ENCODE measurements at regions not wholly inside any gene's neighbourhood (a gene's known extent, or its start where the extent isn't known, plus 50 kb on each side); places are given as distances from the start of the nearest gene placed in this dataset.

DNA sequence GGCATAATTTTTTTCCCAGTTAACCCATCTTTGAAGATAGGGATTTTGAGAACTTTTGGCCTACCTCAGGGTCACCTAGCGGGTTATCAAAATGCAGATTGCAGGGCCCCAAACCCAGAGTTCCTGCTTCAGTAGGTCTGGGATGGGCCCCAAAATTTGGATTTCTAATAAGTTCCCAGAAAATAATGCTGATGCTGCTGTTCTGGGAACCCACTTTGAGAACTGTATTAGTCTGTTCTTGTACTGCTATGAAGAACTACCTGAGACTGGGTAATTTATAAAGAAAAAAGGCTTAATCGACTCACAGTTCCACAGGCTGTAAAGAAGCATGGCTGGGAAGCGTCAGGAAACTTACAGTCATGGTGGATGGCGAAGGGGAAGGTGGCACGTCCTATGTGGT lies 182.2 kb upstream of the DMRT1 start:
- no peak overlapping the region for H3K9ac ChIP-seq (ENCODE audit: low read depth in 1 of 2, low read length in 2 of 2)
- H3K4me1 ChIP-seq (ENCODE audit: control insufficient read depth in 4 of 4, insufficient read depth in 4 of 4, low read length in 3 of 4) = peaks cover 0 to 9% (median 2%) of the 10 kb centered on the region in 4 donors
- no peaks in the 10 kb centered on the region for H3K27me3 ChIP-seq (ENCODE audit: control insufficient read depth in 4 of 4, insufficient read depth in 4 of 4, low read length in 3 of 4)
- H3K9me3 ChIP-seq (ENCODE audit: control insufficient read depth in 4 of 4, low read length in 3 of 4) = no peaks in the 10 kb centered on the region
- no peak overlapping the region for H3K4me3 ChIP-seq (ENCODE audit: low read depth in 1 of 3, low read length in 3 of 3)
- no peak for TF ChIP-seq HNF4G (IDR thresholded peaks at IDR 0.05)
- TF ChIP-seq RXRA (IDR thresholded peaks at IDR 0.05) = no peak
- TF ChIP-seq HNF4A (conservative IDR thresholded peaks at IDR 0.05) = no peak
- TF ChIP-seq, protein P1, sequence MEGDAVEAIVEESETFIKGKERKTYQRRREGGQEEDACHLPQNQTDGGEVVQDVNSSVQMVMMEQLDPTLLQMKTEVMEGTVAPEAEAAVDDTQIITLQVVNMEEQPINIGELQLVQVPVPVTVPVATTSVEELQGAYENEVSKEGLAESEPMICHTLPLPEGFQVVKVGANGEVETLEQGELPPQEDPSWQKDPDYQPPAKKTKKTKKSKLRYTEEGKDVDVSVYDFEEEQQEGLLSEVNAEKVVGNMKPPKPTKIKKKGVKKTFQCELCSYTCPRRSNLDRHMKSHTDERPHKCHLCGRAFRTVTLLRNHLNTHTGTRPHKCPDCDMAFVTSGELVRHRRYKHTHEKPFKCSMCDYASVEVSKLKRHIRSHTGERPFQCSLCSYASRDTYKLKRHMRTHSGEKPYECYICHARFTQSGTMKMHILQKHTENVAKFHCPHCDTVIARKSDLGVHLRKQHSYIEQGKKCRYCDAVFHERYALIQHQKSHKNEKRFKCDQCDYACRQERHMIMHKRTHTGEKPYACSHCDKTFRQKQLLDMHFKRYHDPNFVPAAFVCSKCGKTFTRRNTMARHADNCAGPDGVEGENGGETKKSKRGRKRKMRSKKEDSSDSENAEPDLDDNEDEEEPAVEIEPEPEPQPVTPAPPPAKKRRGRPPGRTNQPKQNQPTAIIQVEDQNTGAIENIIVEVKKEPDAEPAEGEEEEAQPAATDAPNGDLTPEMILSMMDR (IDR thresholded peaks at IDR 0.05; ENCODE audit: low read depth, low read length, missing input control) = no peak
- no peak for TF ChIP-seq SP1 (IDR thresholded peaks at IDR 0.05)
- TF ChIP-seq GABPA (IDR thresholded peaks at IDR 0.05 in 1 of 2, conservative IDR thresholded peaks at IDR 0.05 in 1 of 2) = no peak
- no peak for TF ChIP-seq RAD21 (IDR thresholded peaks at IDR 0.05)
- TF ChIP-seq TAF1 (conservative IDR thresholded peaks at IDR 0.05) = no peak
- no peak for TF ChIP-seq NR2F2 (IDR thresholded peaks at IDR 0.05)
- no peak for TF ChIP-seq JUND (IDR thresholded peaks at IDR 0.05)
- TF ChIP-seq FOXA1 (IDR thresholded peaks at IDR 0.05) = no peak
- TF ChIP-seq, protein P2, sequence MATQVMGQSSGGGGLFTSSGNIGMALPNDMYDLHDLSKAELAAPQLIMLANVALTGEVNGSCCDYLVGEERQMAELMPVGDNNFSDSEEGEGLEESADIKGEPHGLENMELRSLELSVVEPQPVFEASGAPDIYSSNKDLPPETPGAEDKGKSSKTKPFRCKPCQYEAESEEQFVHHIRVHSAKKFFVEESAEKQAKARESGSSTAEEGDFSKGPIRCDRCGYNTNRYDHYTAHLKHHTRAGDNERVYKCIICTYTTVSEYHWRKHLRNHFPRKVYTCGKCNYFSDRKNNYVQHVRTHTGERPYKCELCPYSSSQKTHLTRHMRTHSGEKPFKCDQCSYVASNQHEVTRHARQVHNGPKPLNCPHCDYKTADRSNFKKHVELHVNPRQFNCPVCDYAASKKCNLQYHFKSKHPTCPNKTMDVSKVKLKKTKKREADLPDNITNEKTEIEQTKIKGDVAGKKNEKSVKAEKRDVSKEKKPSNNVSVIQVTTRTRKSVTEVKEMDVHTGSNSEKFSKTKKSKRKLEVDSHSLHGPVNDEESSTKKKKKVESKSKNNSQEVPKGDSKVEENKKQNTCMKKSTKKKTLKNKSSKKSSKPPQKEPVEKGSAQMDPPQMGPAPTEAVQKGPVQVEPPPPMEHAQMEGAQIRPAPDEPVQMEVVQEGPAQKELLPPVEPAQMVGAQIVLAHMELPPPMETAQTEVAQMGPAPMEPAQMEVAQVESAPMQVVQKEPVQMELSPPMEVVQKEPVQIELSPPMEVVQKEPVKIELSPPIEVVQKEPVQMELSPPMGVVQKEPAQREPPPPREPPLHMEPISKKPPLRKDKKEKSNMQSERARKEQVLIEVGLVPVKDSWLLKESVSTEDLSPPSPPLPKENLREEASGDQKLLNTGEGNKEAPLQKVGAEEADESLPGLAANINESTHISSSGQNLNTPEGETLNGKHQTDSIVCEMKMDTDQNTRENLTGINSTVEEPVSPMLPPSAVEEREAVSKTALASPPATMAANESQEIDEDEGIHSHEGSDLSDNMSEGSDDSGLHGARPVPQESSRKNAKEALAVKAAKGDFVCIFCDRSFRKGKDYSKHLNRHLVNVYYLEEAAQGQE (IDR thresholded peaks at IDR 0.05) = no peak
- TF ChIP-seq, protein P3, sequence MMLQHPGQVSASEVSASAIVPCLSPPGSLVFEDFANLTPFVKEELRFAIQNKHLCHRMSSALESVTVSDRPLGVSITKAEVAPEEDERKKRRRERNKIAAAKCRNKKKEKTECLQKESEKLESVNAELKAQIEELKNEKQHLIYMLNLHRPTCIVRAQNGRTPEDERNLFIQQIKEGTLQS (IDR thresholded peaks at IDR 0.05) = no peak
- TF ChIP-seq, protein P4, sequence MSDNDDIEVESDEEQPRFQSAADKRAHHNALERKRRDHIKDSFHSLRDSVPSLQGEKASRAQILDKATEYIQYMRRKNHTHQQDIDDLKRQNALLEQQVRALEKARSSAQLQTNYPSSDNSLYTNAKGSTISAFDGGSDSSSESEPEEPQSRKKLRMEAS (IDR thresholded peaks at IDR 0.05) = no peak
- no peak for TF ChIP-seq FOXA2 (IDR thresholded peaks at IDR 0.05)
- no peak for TF ChIP-seq YY1 (IDR thresholded peaks at IDR 0.05)
- TF ChIP-seq, protein P5, sequence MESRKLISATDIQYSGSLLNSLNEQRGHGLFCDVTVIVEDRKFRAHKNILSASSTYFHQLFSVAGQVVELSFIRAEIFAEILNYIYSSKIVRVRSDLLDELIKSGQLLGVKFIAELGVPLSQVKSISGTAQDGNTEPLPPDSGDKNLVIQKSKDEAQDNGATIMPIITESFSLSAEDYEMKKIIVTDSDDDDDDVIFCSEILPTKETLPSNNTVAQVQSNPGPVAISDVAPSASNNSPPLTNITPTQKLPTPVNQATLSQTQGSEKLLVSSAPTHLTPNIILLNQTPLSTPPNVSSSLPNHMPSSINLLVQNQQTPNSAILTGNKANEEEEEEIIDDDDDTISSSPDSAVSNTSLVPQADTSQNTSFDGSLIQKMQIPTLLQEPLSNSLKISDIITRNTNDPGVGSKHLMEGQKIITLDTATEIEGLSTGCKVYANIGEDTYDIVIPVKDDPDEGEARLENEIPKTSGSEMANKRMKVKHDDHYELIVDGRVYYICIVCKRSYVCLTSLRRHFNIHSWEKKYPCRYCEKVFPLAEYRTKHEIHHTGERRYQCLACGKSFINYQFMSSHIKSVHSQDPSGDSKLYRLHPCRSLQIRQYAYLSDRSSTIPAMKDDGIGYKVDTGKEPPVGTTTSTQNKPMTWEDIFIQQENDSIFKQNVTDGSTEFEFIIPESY (IDR thresholded peaks at IDR 0.05) = no peak
- no peak for TF ChIP-seq EGR1 (IDR thresholded peaks at IDR 0.05; ENCODE audit: low read depth in 2 of 2)
- no peak overlapping the region for H3K27ac ChIP-seq (ENCODE audit: low read depth in 1 of 2, low read length in 2 of 2)
- DNase-seq (ENCODE audit: low spot score) = no peak
- WGBS = 81% methylated on average over 5 of the region's 5 CpGs
- H3K36me3 ChIP-seq (ENCODE audit: control insufficient read depth in 4 of 4, insufficient read depth in 3 of 4, low read depth in 1 of 4, low read length in 3 of 4) = no peaks in the 10 kb centered on the region
